Ascending aorta (tissue), 2 donors: ENCODE measurements at regions not wholly inside any gene's neighbourhood (a gene's known extent, or its start where the extent isn't known, plus 50 kb on each side); places are given as distances from the start of the nearest gene placed in this dataset.

Source experiments
- DNase-seq, 2 donors: peaks; one replicate each; pipeline ENCODE4 v3.0.0-alpha.2; 2019; ENCODE audit warnings: low spot score in 2 of 2
- H3K27ac ChIP-seq, 2 donors: fragments of 200-600 bp; sonication (generic); one replicate each; pipeline ENCODE4 v1.5.1; 2016 to 2017; ENCODE audit warnings: mild to moderate bottlenecking in 1 of 2
- H3K27me3 ChIP-seq: fragments of 200-600 bp; sonication (generic); one replicate; pipeline ENCODE4 v1.5.1; 2017
- H3K36me3 ChIP-seq, 2 donors: fragments of 200-600 bp; sonication (generic); one replicate each; pipeline ENCODE4 v1.5.1; 2016
- H3K4me1 ChIP-seq, 2 donors: fragments of 200-600 bp; sonication (generic); one replicate each; pipeline ENCODE4 v1.5.1; 2016 to 2017; ENCODE audit warnings: mild to moderate bottlenecking in 1 of 2
- H3K4me3 ChIP-seq, 2 donors: fragments of 200-600 bp; sonication (generic); one replicate each; pipeline ENCODE4 v1.5.1; 2016 to 2017; ENCODE audit warnings: mild to moderate bottlenecking in 1 of 2
- H3K9me3 ChIP-seq, 2 donors: fragments of 200-600 bp; sonication (generic); one replicate each; pipeline ENCODE4 v1.5.1; 2016
- intact Hi-C: fragments of 100-400 bp; cut with DNase I; formaldehyde crosslinking; loops from one replicate; pipeline ENCODE4 v1.15.1; 2023
- TF ChIP-seq, protein P1 (sequence below), 3 experiments: fragments of 200-600 bp in 2 of 3; fragments of 450-650 bp in 1 of 3; sonication (generic) in 2 of 3; IDR thresholded peaks; one replicate each; pipeline ENCODE4 v1.5.1; 2016 to 2019; ENCODE audit warnings: antibody characterized with exemption in 3 of 3, mild to moderate bottlenecking in 1 of 3, moderate library complexity in 1 of 3

- TF ChIP-seq, protein P1, sequence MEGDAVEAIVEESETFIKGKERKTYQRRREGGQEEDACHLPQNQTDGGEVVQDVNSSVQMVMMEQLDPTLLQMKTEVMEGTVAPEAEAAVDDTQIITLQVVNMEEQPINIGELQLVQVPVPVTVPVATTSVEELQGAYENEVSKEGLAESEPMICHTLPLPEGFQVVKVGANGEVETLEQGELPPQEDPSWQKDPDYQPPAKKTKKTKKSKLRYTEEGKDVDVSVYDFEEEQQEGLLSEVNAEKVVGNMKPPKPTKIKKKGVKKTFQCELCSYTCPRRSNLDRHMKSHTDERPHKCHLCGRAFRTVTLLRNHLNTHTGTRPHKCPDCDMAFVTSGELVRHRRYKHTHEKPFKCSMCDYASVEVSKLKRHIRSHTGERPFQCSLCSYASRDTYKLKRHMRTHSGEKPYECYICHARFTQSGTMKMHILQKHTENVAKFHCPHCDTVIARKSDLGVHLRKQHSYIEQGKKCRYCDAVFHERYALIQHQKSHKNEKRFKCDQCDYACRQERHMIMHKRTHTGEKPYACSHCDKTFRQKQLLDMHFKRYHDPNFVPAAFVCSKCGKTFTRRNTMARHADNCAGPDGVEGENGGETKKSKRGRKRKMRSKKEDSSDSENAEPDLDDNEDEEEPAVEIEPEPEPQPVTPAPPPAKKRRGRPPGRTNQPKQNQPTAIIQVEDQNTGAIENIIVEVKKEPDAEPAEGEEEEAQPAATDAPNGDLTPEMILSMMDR (IDR thresholded peaks at IDR 0.05), result no peak
- Histone ChIP-seq H3K4me1 (no peaks in the 10 kb centered on the region), H3K27me3 (no peaks in the 10 kb centered on the region), H3K4me3 (no peak overlapping the region), H3K27ac (no peak overlapping the region), H3K9me3 (no peaks in the 10 kb centered on the region), H3K36me3 (no peaks in the 10 kb centered on the region)
- intact Hi-C loops, result no loop called here
- no peak for DNase-seq
Observed at GRCh38 chr15:91488452-91488851, 365.1 kb upstream of the SLCO3A1 start.

GRCh38 chr15:91490211-91490610 lies 363.3 kb upstream of the SLCO3A1 start:
- intact Hi-C loops, result no loop called here
- Histone ChIP-seq H3K4me1 (no peaks in the 10 kb centered on the region), H3K9me3 (no peaks in the 10 kb centered on the region), H3K27me3 (no peaks in the 10 kb centered on the region), H3K4me3 (no peak overlapping the region), H3K36me3 (no peaks in the 10 kb centered on the region), H3K27ac (no peak overlapping the region)
- no peak for DNase-seq
- TF ChIP-seq, protein P1 (IDR thresholded peaks at IDR 0.05), result no peak

DNA sequence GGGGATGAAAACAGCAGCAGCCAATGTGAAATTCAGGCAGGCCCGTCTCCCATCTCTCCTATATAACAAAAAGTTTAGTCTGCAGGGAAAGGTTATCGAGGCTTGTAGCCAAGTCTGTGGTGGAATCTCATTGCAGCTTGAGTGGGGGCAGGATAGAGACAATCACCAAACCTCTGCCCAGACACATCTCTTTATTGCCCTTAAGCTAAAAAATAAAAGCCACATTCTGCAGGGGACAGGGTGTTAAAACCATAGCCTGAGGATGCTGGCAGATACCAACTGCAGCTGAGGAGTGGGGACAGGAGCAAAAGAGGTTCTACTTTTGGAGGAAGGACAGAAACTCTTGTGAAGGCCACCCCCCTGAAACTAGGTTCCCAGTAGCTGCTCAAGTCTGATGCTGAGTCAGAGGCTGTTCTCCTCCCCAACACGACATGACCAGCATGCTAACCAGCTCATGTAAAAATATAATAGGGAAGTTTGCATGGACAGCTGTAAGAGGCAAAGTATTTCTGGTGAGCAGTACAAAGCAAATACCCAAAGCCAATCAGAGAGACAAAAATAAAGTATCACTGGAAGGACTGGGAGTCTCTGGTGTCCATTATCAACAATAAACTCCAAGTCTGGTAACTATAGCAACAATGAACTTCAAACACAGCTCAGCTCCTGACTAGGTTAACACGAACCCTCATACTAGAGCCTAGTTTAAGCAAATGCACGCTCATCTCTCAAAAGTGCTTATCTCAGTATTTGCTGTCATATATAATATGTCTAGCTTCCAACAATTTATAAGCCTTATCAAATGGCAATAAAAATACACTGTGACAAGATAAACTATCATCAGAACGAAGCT lies 362.2 kb upstream of the SLCO3A1 start:
- H3K4me1 ChIP-seq, result no peaks in the 10 kb centered on the region
- intact Hi-C loops, result no loop called here
- TF ChIP-seq, protein P1 (IDR thresholded peaks at IDR 0.05), result no peak
- DNase-seq, result no peak
- H3K27me3 ChIP-seq, result no peaks in the 10 kb centered on the region
- H3K9me3 ChIP-seq, result no peaks in the 10 kb centered on the region
- no peaks in the 10 kb centered on the region for H3K36me3 ChIP-seq
- no peak overlapping the region for H3K4me3 ChIP-seq
- H3K27ac ChIP-seq, result no peak overlapping the region

GRCh38 chr15:91496754-91497691 lies 356.5 kb upstream of the SLCO3A1 start:
- H3K4me1 ChIP-seq, result no peaks in the 10 kb centered on the region
- H3K27me3 ChIP-seq, result no peaks in the 10 kb centered on the region
- DNase-seq, result no peak
- intact Hi-C loops, result no loop called here
- H3K27ac ChIP-seq, result no peak overlapping the region
- no peak overlapping the region for H3K4me3 ChIP-seq
- no peaks in the 10 kb centered on the region for H3K36me3 ChIP-seq
- H3K9me3 ChIP-seq, result no peaks in the 10 kb centered on the region
- TF ChIP-seq, protein P1 (IDR thresholded peaks at IDR 0.05), result no peak

GRCh38 chr15:91498046-91498748 lies 355.3 kb upstream of the SLCO3A1 start:
- H3K27ac ChIP-seq, result no peak overlapping the region
- no peaks in the 10 kb centered on the region for H3K4me1 ChIP-seq
- TF ChIP-seq, protein P1 (IDR thresholded peaks at IDR 0.05), result no peak
- H3K36me3 ChIP-seq, result no peaks in the 10 kb centered on the region
- no peak overlapping the region for H3K4me3 ChIP-seq
- no peaks in the 10 kb centered on the region for H3K27me3 ChIP-seq
- DNase-seq, result no peak
- no peaks in the 10 kb centered on the region for H3K9me3 ChIP-seq
- intact Hi-C loops, result no loop called here
